WTC11 (cell line): ENCODE measurements at regions not wholly inside any gene's neighbourhood (a gene's known extent, or its start where the extent isn't known, plus 50 kb on each side); places are given as distances from the start of the nearest gene placed in this dataset.

Source experiments
- ATAC-seq: fragments of 200-7000 bp; cut with Tn5 transposase; 2 replicates; pipeline ENCODE4 v1.10.0; 2021; ENCODE audit warnings: mild to moderate bottlenecking, moderate library complexity
- CTCF ChIA-PET: fragments of 300-600 bp; sonication (Branson Sonifier 250); formaldehyde crosslinking; loops from one replicate; lab custom pipeline; 2021; ENCODE audit warnings: antibody characterized with exemption; lab: Charles Lee
- POLR2A ChIA-PET: fragments of 350-600 bp; sonication (Branson Sonifier 250); formaldehyde crosslinking; loops from one replicate; lab custom pipeline; 2021; ENCODE audit warnings: antibody characterized with exemption; lab: Charles Lee
- DNase-seq: peaks from one replicate; pipeline ENCODE4 v3.0.0; 2021; ENCODE audit warnings: low spot score
- H3K27ac Mint-ChIP-seq: 2 replicates; pipeline ENCODE4 v1.8.0; 2021; ENCODE audit warnings: mixed read lengths
- H3K27me3 Mint-ChIP-seq: 2 replicates; pipeline ENCODE4 v1.8.0; 2021; ENCODE audit warnings: low read depth, mild to moderate bottlenecking, moderate library complexity, mixed read lengths
- H3K36me3 Mint-ChIP-seq: 2 replicates; pipeline ENCODE4 v1.8.0; 2021; ENCODE audit warnings: mixed read lengths
- H3K4me1 Mint-ChIP-seq: 2 replicates; pipeline ENCODE4 v1.8.0; 2022; ENCODE audit warnings: mixed read lengths
- H3K4me3 Mint-ChIP-seq: 2 replicates; pipeline ENCODE4 v1.8.0; 2021; ENCODE audit warnings: mild to moderate bottlenecking, moderate library complexity, mixed read lengths
- H3K9me3 Mint-ChIP-seq: 2 replicates; pipeline ENCODE4 v1.8.0; 2021; ENCODE audit warnings: mixed read lengths
- CBFB ChIP-seq: sonication (generic); formaldehyde crosslinking; IDR thresholded peaks from 2 replicates; pipeline ENCODE4 v1.8.1; 2022; ENCODE audit warnings: mild to moderate bottlenecking, low read depth, missing genetic modification reagents
- CDX4 ChIP-seq: fragments of 250-450 bp; sonication (Bioruptor Pico); IDR thresholded peaks from 2 replicates; pipeline ENCODE4 v1.9.0; 2021; ENCODE audit warnings: moderate library complexity, mild to moderate bottlenecking, inconsistent platforms, borderline replicate concordance
- E2F4 ChIP-seq: sonication (generic); formaldehyde crosslinking; IDR thresholded peaks from 2 replicates; pipeline ENCODE4 v1.8.1; 2022; ENCODE audit warnings: low read depth, mild to moderate bottlenecking, moderate library complexity, missing genetic modification reagents, borderline replicate concordance
- FOXJ3 ChIP-seq: sonication (generic); formaldehyde crosslinking; IDR thresholded peaks from 2 replicates; pipeline ENCODE4 v1.9.0; 2021; ENCODE audit warnings: missing genetic modification reagents, mild to moderate bottlenecking, borderline replicate concordance
- FOXK1 ChIP-seq: sonication (generic); formaldehyde crosslinking; IDR thresholded peaks from 2 replicates; pipeline ENCODE4 v1.8.0; 2022; ENCODE audit warnings: mild to moderate bottlenecking, moderate library complexity, missing genetic modification reagents
- JAZF1 ChIP-seq: fragments of 250-450 bp; sonication (Bioruptor Pico); IDR thresholded peaks from 2 replicates; pipeline ENCODE4 v1.9.0; 2021; ENCODE audit warnings: moderate library complexity, mild to moderate bottlenecking, inconsistent platforms
- MLX ChIP-seq: sonication (generic); formaldehyde crosslinking; IDR thresholded peaks from 2 replicates; pipeline ENCODE4 v1.8.1; 2023; ENCODE audit warnings: mild to moderate bottlenecking, missing genetic modification reagents, moderate library complexity
- MXD4 ChIP-seq: fragments of 250-450 bp; sonication (Bioruptor Pico); IDR thresholded peaks from 2 replicates; pipeline ENCODE4 v1.8.0; 2021; ENCODE audit warnings: mild to moderate bottlenecking, moderate library complexity, borderline replicate concordance
- MYBL2 ChIP-seq: sonication (generic); formaldehyde crosslinking; IDR thresholded peaks from 2 replicates; pipeline ENCODE4 v1.8.1; 2023; ENCODE audit warnings: mild to moderate bottlenecking, moderate library complexity, missing genetic modification reagents
- TEAD1 ChIP-seq: sonication (generic); formaldehyde crosslinking; IDR thresholded peaks from 2 replicates; pipeline ENCODE4 v1.8.0; 2022; ENCODE audit warnings: mild to moderate bottlenecking, missing genetic modification reagents
- TEAD4 ChIP-seq: sonication (generic); formaldehyde crosslinking; IDR thresholded peaks from 2 replicates; pipeline ENCODE4 v1.8.0; 2022; ENCODE audit warnings: mild to moderate bottlenecking, missing genetic modification reagents
- USF2 ChIP-seq: sonication (generic); formaldehyde crosslinking; IDR thresholded peaks from 2 replicates; pipeline ENCODE4 v1.8.1; 2023; ENCODE audit warnings: mild to moderate bottlenecking, missing genetic modification reagents, moderate library complexity
- ZBTB21 ChIP-seq: sonication (generic); formaldehyde crosslinking; IDR thresholded peaks from 2 replicates; pipeline ENCODE4 v1.8.1; 2023; ENCODE audit warnings: mild to moderate bottlenecking, missing genetic modification reagents, borderline replicate concordance
- ZNF121 ChIP-seq: sonication (generic); formaldehyde crosslinking; IDR thresholded peaks from 2 replicates; pipeline ENCODE4 v1.8.0; 2023; ENCODE audit warnings: missing genetic modification reagents
- ZNF219 ChIP-seq: sonication (generic); formaldehyde crosslinking; IDR thresholded peaks from 2 replicates; pipeline ENCODE4 v1.8.0; 2023; ENCODE audit warnings: missing genetic modification reagents, mild to moderate bottlenecking, borderline replicate concordance
- ZNF416 ChIP-seq: fragments of 250-450 bp; sonication (Bioruptor Pico); IDR thresholded peaks from 2 replicates; pipeline ENCODE4 v1.9.0; 2021; ENCODE audit warnings: mild to moderate bottlenecking, inconsistent platforms
- TF ChIP-seq, protein P1 (sequence below): sonication (generic); formaldehyde crosslinking; IDR thresholded peaks from 2 replicates; pipeline ENCODE4 v1.8.1; 2022; ENCODE audit warnings: mild to moderate bottlenecking, missing genetic modification reagents, moderate library complexity, borderline replicate concordance
- TF ChIP-seq, protein P2 (sequence below): sonication (generic); formaldehyde crosslinking; IDR thresholded peaks from 2 replicates; pipeline ENCODE4 v1.8.0; 2022; ENCODE audit warnings: mild to moderate bottlenecking, missing genetic modification reagents
- TF ChIP-seq, protein P3 (sequence below): sonication (generic); formaldehyde crosslinking; IDR thresholded peaks from 2 replicates; pipeline ENCODE4 v1.8.0; 2023; ENCODE audit warnings: missing genetic modification reagents, mild to moderate bottlenecking, borderline replicate concordance
- TF ChIP-seq, protein P4 (sequence below): fragments of 250-450 bp; sonication (Bioruptor Pico); IDR thresholded peaks from 2 replicates; pipeline ENCODE4 v1.8.0; 2021; ENCODE audit warnings: mild to moderate bottlenecking

DNA sequence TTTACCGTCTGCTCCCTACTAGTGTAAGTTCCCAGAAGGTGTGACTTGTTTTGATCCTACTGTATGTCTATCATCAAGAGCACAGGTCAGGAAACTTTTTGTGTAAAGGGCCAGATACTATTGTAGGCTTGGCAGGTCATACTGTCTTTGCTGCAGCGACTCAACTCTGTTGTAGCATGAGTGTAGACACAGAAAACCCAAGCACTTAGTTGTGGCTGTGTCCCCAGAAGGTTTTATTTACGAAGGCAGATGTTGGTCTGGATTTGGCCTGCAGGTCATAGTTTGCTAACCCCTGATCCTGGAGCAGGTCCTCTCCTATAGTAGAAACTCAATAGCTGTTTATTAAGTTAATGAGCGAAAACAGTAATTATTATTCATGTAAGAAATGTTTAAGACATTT is 365.9 kb upstream of the B3GALT2 start (continued):
- TF ChIP-seq TEAD4 (CRISPR knock-in tag) (no peak), ZNF416 (no peak), FOXJ3 (CRISPR knock-in tag) (no peak), ZBTB21 (CRISPR knock-in tag) (no peak)
- TF ChIP-seq, protein P1, sequence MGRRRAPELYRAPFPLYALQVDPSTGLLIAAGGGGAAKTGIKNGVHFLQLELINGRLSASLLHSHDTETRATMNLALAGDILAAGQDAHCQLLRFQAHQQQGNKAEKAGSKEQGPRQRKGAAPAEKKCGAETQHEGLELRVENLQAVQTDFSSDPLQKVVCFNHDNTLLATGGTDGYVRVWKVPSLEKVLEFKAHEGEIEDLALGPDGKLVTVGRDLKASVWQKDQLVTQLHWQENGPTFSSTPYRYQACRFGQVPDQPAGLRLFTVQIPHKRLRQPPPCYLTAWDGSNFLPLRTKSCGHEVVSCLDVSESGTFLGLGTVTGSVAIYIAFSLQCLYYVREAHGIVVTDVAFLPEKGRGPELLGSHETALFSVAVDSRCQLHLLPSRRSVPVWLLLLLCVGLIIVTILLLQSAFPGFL (CRISPR knock-in tag) = no peak

- DNase-seq = no peak
- ATAC-seq = no peak
- TF ChIP-seq, protein P2, sequence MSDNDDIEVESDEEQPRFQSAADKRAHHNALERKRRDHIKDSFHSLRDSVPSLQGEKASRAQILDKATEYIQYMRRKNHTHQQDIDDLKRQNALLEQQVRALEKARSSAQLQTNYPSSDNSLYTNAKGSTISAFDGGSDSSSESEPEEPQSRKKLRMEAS = no peak
- TF ChIP-seq, protein P3, sequence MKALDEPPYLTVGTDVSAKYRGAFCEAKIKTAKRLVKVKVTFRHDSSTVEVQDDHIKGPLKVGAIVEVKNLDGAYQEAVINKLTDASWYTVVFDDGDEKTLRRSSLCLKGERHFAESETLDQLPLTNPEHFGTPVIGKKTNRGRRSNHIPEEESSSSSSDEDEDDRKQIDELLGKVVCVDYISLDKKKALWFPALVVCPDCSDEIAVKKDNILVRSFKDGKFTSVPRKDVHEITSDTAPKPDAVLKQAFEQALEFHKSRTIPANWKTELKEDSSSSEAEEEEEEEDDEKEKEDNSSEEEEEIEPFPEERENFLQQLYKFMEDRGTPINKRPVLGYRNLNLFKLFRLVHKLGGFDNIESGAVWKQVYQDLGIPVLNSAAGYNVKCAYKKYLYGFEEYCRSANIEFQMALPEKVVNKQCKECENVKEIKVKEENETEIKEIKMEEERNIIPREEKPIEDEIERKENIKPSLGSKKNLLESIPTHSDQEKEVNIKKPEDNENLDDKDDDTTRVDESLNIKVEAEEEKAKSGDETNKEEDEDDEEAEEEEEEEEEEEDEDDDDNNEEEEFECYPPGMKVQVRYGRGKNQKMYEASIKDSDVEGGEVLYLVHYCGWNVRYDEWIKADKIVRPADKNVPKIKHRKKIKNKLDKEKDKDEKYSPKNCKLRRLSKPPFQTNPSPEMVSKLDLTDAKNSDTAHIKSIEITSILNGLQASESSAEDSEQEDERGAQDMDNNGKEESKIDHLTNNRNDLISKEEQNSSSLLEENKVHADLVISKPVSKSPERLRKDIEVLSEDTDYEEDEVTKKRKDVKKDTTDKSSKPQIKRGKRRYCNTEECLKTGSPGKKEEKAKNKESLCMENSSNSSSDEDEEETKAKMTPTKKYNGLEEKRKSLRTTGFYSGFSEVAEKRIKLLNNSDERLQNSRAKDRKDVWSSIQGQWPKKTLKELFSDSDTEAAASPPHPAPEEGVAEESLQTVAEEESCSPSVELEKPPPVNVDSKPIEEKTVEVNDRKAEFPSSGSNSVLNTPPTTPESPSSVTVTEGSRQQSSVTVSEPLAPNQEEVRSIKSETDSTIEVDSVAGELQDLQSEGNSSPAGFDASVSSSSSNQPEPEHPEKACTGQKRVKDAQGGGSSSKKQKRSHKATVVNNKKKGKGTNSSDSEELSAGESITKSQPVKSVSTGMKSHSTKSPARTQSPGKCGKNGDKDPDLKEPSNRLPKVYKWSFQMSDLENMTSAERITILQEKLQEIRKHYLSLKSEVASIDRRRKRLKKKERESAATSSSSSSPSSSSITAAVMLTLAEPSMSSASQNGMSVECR = no peak
- TF ChIP-seq FOXK1 (CRISPR knock-in tag) (no peak), JAZF1 (CRISPR knock-in tag) (no peak), TEAD1 (no peak), MXD4 (no peak), ZNF219 (CRISPR knock-in tag) (no peak), ZNF121 (no peak), MLX (CRISPR knock-in tag) (no peak), USF2 (no peak), E2F4 (CRISPR knock-in tag) (no peak), MYBL2 (CRISPR knock-in tag) (no peak), CBFB (CRISPR knock-in tag) (no peak), CDX4 (CRISPR knock-in tag) (no peak)
- TF ChIP-seq, protein P4, sequence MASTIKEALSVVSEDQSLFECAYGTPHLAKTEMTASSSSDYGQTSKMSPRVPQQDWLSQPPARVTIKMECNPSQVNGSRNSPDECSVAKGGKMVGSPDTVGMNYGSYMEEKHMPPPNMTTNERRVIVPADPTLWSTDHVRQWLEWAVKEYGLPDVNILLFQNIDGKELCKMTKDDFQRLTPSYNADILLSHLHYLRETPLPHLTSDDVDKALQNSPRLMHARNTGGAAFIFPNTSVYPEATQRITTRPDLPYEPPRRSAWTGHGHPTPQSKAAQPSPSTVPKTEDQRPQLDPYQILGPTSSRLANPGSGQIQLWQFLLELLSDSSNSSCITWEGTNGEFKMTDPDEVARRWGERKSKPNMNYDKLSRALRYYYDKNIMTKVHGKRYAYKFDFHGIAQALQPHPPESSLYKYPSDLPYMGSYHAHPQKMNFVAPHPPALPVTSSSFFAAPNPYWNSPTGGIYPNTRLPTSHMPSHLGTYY (CRISPR knock-in tag) = no peak
- TF ChIP-seq, all 79 proteins: peak for 0
- Mint-ChIP-seq H3K4me1 (no peaks in the 10 kb centered on the region; the same call in 1 of the 2 replicates), H3K4me3 (no peak overlapping the region), H3K36me3 (no peaks in the 10 kb centered on the region), H3K27ac (no peak overlapping the region), H3K9me3 (peaks cover 4% of the 10 kb centered on the region; the same call in 1 of the 2 replicates), H3K27me3 (no peaks in the 10 kb centered on the region)
- ChIA-PET CTCF (interaction anchor here (0.9 kb wide), 1 partner anchor 13 kb away, joined by 3 read pairs; no protein-coding TSS in a partner anchor), POLR2A (no interaction called here)
Observed at GRCh38 chr1:193549081-193549480, 362.7 kb upstream of the B3GALT2 start.
